CD4-positive, CD25-positive, alpha-beta regulatory T cell (primary cell): ENCODE measurements at regions not wholly inside any gene's neighbourhood (a gene's known extent, or its start where the extent isn't known, plus 50 kb on each side); places are given as distances from the start of the nearest gene placed in this dataset.

Source experiments
- ATAC-seq, 2 donors: fragments of 150-1000 bp; cut with Tn5 transposase; one replicate each; pipeline ENCODE4 v1.10.0; 2021; ENCODE audit warnings: low read depth in 2 of 2, moderate number of reproducible peaks in 2 of 2, moderate library complexity in 1 of 2
- DNase-seq, 3 donors: peaks; one replicate each; pipeline versions ENCODE4 v3.0.0 to v3.0.0-alpha.2; 2012 to 2022; ENCODE audit warnings: mixed read lengths in 1 of 3
- H3K27ac ChIP-seq: one replicate; pipeline ENCODE4 v1.7.0; 2013; ENCODE audit warnings: mild to moderate bottlenecking, low read length; ENCODE audit not compliant: insufficient read depth, poor library complexity, severe bottlenecking
- H3K27me3 ChIP-seq: one replicate; pipeline ENCODE4 v1.7.0; 2013; ENCODE audit warnings: low read length; ENCODE audit not compliant: control insufficient read depth, insufficient read depth
- H3K36me3 ChIP-seq: one replicate; pipeline ENCODE4 v1.7.0; 2013; ENCODE audit warnings: mild to moderate bottlenecking, low read length, moderate library complexity; ENCODE audit not compliant: control insufficient read depth, insufficient read depth
- H3K4me1 ChIP-seq: 2 replicates; pipeline ENCODE4 v1.7.0; 2013; ENCODE audit warnings: mild to moderate bottlenecking, low read length; ENCODE audit not compliant: insufficient read depth, control insufficient read depth, poor library complexity, severe bottlenecking
- H3K4me3 ChIP-seq: one replicate; pipeline ENCODE4 v1.7.0; 2013; ENCODE audit warnings: low read depth, mild to moderate bottlenecking, low read length, moderate library complexity
- H3K9me3 ChIP-seq, 2 experiments: 1 replicate in 1 of 2; 2 replicates in 1 of 2; pipeline ENCODE4 v1.7.0; 2013; ENCODE audit warnings: low read length in 2 of 2, mild to moderate bottlenecking in 1 of 2, moderate library complexity in 1 of 2; ENCODE audit not compliant: control insufficient read depth in 2 of 2
- H3K27ac Mint-ChIP-seq, 3 donors: one replicate each; pipeline ENCODE4 v1.8.0; 2020 to 2022; ENCODE audit warnings: mild to moderate bottlenecking in 3 of 3, mixed read lengths in 3 of 3, moderate library complexity in 2 of 3
- H3K27me3 Mint-ChIP-seq: one replicate; pipeline ENCODE4 v1.8.0; 2022; ENCODE audit warnings: mild to moderate bottlenecking, mixed read lengths
- H3K36me3 Mint-ChIP-seq: one replicate; pipeline ENCODE4 v1.8.0; 2020; ENCODE audit warnings: mixed read lengths
- H3K4me1 Mint-ChIP-seq, 4 donors: one replicate each; pipeline ENCODE4 v1.8.0; 2020 to 2022; ENCODE audit warnings: mixed read lengths in 4 of 4, mild to moderate bottlenecking in 1 of 4
- H3K4me3 Mint-ChIP-seq, 4 donors: one replicate each; pipeline ENCODE4 v1.8.0; 2020 to 2022; ENCODE audit warnings: mild to moderate bottlenecking in 4 of 4, mixed read lengths in 4 of 4, moderate library complexity in 3 of 4
- H3K9me3 Mint-ChIP-seq, 7 donors: one replicate each; pipeline ENCODE4 v1.8.0; 2020 to 2022; ENCODE audit warnings: mixed read lengths in 7 of 7, mild to moderate bottlenecking in 3 of 7, moderate library complexity in 2 of 7

DNA sequence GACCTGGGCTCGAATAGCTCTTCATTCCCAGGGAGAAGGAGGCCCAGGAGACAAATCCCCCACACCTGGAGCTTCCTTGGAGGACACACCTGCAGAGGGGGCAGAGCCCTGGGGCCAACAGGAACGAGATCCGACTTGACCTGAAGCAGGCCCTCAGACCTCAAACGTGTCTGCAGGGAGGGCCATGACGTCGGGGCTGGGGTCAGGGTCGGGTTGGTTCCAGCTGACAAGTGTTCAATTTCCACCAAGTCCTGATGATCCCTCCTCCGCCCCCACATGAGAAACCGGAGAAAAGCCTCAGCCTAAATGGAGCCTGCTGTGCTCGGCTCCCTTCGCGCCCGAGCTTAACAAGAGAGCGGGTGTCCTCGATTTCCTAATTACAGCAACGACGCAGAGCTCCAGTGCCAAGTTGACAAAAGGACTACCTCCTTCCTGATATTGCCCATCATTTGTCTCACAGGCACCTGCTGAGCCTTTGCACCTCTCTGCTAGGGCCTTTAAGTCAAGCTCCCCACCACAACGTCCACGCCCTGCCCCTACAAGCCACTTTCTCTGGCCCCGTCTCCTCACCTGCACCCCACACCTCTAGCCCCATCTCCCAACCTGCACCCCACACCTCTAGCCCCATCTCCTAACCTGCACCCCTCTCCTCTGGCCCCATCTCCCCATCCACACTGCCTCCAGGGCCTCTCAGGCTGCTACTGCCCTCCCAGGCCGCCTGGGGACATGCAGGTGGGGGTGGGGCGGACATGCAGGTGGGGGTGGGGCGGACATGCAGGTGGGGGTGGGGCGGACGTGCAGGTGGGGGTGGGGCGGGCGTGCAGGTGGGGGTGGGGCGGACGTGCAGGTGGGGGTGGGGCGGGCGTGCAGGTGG, 519.4 kb downstream of the GLRX3 start:
- H3K4me3 Mint-ChIP-seq: no peak overlapping the region
- H3K36me3 Mint-ChIP-seq: no peaks in the 10 kb centered on the region
- no peak for DNase-seq
- Histone ChIP-seq H3K27me3 (no peaks in the 10 kb centered on the region), H3K4me1 (no peaks in the 10 kb centered on the region), H3K36me3 (no peaks in the 10 kb centered on the region), H3K4me3 (no peak overlapping the region), H3K9me3 (no peaks in the 10 kb centered on the region), H3K27ac (no peak overlapping the region)
- no peaks in the 10 kb centered on the region for H3K4me1 Mint-ChIP-seq
- no peak overlapping the region for H3K27ac Mint-ChIP-seq
- peaks cover 0 to 3% (median 0%) of the 10 kb centered on the region in 7 donors for H3K9me3 Mint-ChIP-seq
- no peak for ATAC-seq
- no peaks in the 10 kb centered on the region for H3K27me3 Mint-ChIP-seq

GRCh38 chr10:130656187-130656575, 520.0 kb downstream of the GLRX3 start:
- no peaks in the 10 kb centered on the region for H3K4me1 ChIP-seq
- no peak overlapping the region for H3K4me3 ChIP-seq
- H3K27me3 ChIP-seq: no peaks in the 10 kb centered on the region
- Mint-ChIP-seq H3K27ac (no peak overlapping the region), H3K27me3 (no peaks in the 10 kb centered on the region), H3K4me1 (no peaks in the 10 kb centered on the region), H3K9me3 (peaks cover 0 to 2% (median 0%) of the 10 kb centered on the region in 7 donors), H3K4me3 (no peak overlapping the region), H3K36me3 (no peaks in the 10 kb centered on the region)
- H3K36me3 ChIP-seq: no peaks in the 10 kb centered on the region
- H3K27ac ChIP-seq: no peak overlapping the region
- H3K9me3 ChIP-seq: no peaks in the 10 kb centered on the region
- ATAC-seq: no peak
- no peak for DNase-seq

DNA sequence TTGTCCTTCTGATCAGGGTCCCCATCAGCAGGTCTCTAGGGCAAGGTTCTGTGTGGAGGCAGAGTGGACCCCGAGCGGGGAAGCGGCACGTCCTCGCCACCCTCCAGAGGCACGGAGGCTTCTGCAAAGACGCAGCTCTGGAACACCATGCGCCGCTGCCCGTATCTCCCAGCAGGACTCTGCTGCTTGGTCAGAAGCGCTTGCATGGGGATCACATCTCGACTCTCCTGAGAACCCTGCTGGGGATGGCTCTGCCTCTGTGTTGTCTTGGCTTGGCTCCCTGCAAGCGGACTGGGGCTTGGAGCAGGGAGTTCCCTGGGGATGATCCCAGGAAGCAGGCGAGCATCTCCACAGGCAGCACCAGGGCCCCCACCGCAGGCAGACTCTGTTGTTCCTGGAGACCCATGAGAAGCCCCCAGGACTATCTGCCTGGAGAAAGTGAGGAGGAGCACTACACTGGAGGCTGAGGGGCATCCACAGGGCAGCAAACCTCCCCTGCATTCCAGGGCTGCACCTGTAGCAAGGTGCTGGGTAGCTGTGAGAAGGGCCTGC, 520.5 kb downstream of the GLRX3 start:
- Mint-ChIP-seq H3K36me3 (no peaks in the 10 kb centered on the region), H3K27ac (no peak overlapping the region), H3K4me1 (no peaks in the 10 kb centered on the region), H3K4me3 (no peak overlapping the region), H3K27me3 (no peaks in the 10 kb centered on the region), H3K9me3 (peaks cover 0 to 2% (median 0%) of the 10 kb centered on the region in 7 donors)
- no peaks in the 10 kb centered on the region for H3K4me1 ChIP-seq
- no peaks in the 10 kb centered on the region for H3K36me3 ChIP-seq
- ATAC-seq: no peak
- H3K27me3 ChIP-seq: no peaks in the 10 kb centered on the region
- DNase-seq: no peak
- H3K4me3 ChIP-seq: no peak overlapping the region
- no peak overlapping the region for H3K27ac ChIP-seq
- H3K9me3 ChIP-seq: no peaks in the 10 kb centered on the region

- Mint-ChIP-seq H3K9me3 (peaks cover 0 to 2% (median 0%) of the 10 kb centered on the region in 7 donors), H3K4me1 (no peaks in the 10 kb centered on the region), H3K4me3 (no peak overlapping the region), H3K36me3 (no peaks in the 10 kb centered on the region), H3K27ac (no peak overlapping the region), H3K27me3 (no peaks in the 10 kb centered on the region)
- Histone ChIP-seq H3K27me3 (no peaks in the 10 kb centered on the region), H3K36me3 (no peaks in the 10 kb centered on the region), H3K9me3 (no peaks in the 10 kb centered on the region), H3K4me3 (no peak overlapping the region), H3K4me1 (no peaks in the 10 kb centered on the region), H3K27ac (no peak overlapping the region)
- DNase-seq (no peak), ATAC-seq (no peak)
These were observed 522.6 kb downstream of the GLRX3 start for GRCh38 chr10:130658687-130659290.

DNA sequence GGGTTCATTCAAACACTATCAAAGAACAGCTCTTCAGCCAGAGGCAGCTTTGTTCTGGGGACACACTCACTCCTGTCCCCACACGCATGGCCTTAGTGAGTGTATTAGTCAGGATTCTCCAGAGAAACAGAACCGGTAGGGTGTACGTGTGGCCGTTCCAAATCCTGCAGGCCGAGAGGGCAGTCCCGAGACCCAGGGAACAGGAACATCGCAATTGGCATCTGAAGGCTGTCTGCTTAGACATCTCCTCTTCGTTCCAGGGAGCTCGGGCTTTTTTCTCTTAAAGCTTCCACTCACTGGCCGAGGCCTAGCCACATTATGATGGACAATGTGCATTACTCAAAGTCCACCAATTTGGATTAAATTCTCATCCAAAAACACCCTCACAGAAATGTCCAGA, 523.3 kb downstream of the GLRX3 start:
- no peaks in the 10 kb centered on the region for H3K4me1 ChIP-seq
- no peak overlapping the region for H3K27ac ChIP-seq
- no peaks in the 10 kb centered on the region for H3K9me3 Mint-ChIP-seq
- no peaks in the 10 kb centered on the region for H3K36me3 ChIP-seq
- ATAC-seq (no peak), DNase-seq (no peak)
- no peaks in the 10 kb centered on the region for H3K27me3 Mint-ChIP-seq
- no peak overlapping the region for H3K27ac Mint-ChIP-seq
- no peak overlapping the region for H3K4me3 ChIP-seq
- no peaks in the 10 kb centered on the region for H3K9me3 ChIP-seq
- no peaks in the 10 kb centered on the region for H3K4me1 Mint-ChIP-seq
- H3K27me3 ChIP-seq: no peaks in the 10 kb centered on the region
- H3K36me3 Mint-ChIP-seq: no peaks in the 10 kb centered on the region
- no peak overlapping the region for H3K4me3 Mint-ChIP-seq

GRCh38 chr10:130660266-130660665, 524.1 kb downstream of the GLRX3 start:
- H3K27me3 ChIP-seq: no peaks in the 10 kb centered on the region
- no peaks in the 10 kb centered on the region for H3K27me3 Mint-ChIP-seq
- ATAC-seq: no peak
- no peak overlapping the region for H3K27ac ChIP-seq
- no peaks in the 10 kb centered on the region for H3K9me3 Mint-ChIP-seq
- no peaks in the 10 kb centered on the region for H3K36me3 Mint-ChIP-seq
- no peaks in the 10 kb centered on the region for H3K4me1 Mint-ChIP-seq
- no peak overlapping the region for H3K27ac Mint-ChIP-seq
- H3K4me3 ChIP-seq: no peak overlapping the region
- no peaks in the 10 kb centered on the region for H3K4me1 ChIP-seq
- no peaks in the 10 kb centered on the region for H3K9me3 ChIP-seq
- H3K4me3 Mint-ChIP-seq: no peak overlapping the region
- no peak for DNase-seq
- no peaks in the 10 kb centered on the region for H3K36me3 ChIP-seq

GRCh38 chr10:130661419-130661818, 525.2 kb downstream of the GLRX3 start:
- Histone ChIP-seq H3K36me3 (no peaks in the 10 kb centered on the region), H3K4me3 (no peak overlapping the region), H3K27ac (no peak overlapping the region), H3K27me3 (no peaks in the 10 kb centered on the region), H3K4me1 (no peaks in the 10 kb centered on the region), H3K9me3 (no peaks in the 10 kb centered on the region)
- Mint-ChIP-seq H3K4me3 (no peak overlapping the region), H3K4me1 (no peaks in the 10 kb centered on the region), H3K27ac (no peak overlapping the region), H3K27me3 (no peaks in the 10 kb centered on the region), H3K36me3 (no peaks in the 10 kb centered on the region), H3K9me3 (peaks cover 0 to 1% (median 0%) of the 10 kb centered on the region in 7 donors)
- DNase-seq (no peak), ATAC-seq (no peak)
